Middle frontal gyrus (tissue), 1 donor: ENCODE measurements at regions not wholly inside any gene's neighbourhood (a gene's known extent, or its start where the extent isn't known, plus 50 kb on each side); places are given as distances from the start of the nearest gene placed in this dataset.

Experiments used
- DNase-seq: peaks from one replicate; pipeline ENCODE4 v3.0.0-alpha.2; 2015; ENCODE audit warnings: low spot score; ENCODE audit errors: extremely low spot score

- no peak for DNase-seq
These were observed 54.5 kb upstream of the ME3 start for GRCh38 chr11:86726770-86727504.

DNA sequence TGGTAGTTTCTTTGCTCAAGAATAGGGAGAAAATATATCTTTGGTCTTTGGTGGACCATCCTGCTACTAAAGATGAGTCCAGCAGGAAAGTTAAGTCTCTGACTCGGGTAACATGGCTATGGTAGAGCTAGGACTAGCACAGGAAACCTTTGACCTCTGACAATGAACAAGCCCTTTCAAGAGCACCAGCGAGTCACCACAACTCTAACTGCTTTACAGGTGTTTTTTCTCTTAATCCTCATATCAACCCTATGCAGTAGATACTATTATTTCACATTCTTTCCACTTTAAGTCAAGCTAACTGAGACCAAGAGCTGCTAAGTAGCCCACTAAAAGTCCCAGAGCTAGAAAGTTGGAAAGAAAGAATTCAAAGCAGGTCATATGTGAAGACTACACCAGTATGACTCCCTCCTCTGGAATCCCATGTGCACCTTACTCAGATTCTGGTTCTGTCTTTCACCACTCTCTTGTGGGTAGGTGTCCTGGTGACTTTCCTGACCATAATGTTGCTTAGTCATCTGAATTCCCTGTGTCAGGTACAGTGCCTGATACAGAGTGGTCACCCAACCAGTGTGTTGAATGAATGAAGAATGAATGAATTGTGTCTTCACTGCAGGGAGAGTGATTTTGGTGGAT lies 53.8 kb upstream of the ME3 start:
- DNase-seq: no peak

DNA sequence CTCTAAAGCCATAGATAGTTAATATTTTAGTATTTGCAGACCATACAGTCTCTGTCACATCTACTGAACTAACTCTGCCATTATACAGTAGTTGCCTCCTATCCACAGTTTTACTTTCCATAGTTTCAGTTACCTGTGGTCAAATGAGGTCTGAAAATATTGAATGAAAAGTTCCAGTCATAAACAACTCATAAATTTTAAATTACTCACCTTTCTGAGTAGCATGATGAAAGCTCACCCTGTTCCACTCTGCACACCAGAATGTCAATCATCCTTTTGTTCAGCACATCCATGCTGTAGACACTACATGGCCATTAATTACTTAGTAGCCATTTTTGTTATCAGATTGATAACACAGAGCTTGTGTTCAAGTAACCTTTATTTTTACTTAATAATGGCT lies 51.7 kb upstream of the ME3 start:
- DNase-seq: no peak

DNA sequence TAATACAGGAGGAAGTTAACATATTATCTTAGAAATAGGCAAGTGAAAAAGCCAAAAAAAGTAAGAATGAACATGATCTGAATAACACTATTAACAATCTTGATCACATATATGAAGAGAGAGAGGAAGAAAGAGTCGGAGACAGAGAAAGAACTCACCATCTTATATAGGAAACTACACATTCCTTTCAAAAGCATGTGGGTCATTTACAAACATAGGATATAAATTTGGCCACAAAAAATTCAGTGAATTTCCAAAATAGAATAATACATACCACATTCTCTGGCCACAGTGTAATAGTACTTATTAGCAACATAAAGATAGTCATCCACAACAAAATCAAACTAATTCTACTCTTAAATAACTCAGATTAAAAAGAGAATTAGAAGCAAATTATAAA lies 50.9 kb upstream of the ME3 start:
- no peak for DNase-seq

- DNase-seq: no peak
These were observed 50.3 kb upstream of the ME3 start for GRCh38 chr11:86722748-86723147.
